ENCODE measurements at regions not wholly inside any gene's neighbourhood (a gene's known extent, or its start where the extent isn't known, plus 50 kb on each side); places are given as distances from the start of the nearest gene placed in this dataset.
A peak's percentile ranks its signal among the peaks of the same experiment; 100 is the strongest.

DNA sequence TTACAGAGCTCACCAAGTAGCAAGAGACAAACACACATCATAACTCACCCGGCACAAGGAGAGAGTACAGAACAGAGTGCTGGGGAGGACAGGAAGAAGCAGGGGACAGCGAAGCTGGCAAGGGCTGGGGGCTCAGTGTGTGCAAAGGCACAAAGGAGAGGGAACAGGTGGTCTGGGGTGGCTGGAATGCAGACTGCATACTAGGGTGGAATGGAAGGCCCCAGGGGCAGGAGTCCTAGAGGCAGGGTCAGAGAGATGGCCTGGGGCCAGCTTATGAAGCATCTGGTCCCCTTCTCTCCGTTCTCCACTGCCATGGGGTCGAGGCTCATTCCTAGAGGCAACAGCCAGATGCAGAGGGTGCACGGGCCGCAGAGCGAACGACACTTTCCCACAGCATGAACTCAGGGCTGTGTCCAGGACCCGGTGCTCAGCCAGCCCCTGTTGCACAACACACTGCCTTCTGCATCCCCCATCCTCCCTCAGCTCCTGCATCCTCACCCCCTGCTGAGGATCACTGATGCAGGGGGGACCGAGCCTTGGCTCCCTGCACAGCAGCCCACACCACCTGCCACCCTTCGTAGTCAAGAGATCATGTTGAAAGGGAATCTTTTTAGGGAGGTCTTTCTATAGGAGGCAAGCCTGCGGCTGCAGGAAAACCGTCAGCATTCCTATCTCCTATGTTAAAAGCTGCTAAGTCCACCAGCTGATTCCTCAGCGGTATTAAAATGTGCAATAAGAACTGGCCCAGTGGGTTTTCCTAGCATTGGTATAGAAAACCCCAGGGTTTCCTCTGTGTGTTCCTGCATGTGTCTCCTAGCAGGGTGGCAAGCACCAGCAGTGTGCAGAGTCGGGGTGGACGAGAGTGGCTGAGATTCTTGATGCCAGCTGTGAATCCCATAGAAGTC, 293.5 kb downstream of the UACA start:
- DNase-seq, result no peak

DNA sequence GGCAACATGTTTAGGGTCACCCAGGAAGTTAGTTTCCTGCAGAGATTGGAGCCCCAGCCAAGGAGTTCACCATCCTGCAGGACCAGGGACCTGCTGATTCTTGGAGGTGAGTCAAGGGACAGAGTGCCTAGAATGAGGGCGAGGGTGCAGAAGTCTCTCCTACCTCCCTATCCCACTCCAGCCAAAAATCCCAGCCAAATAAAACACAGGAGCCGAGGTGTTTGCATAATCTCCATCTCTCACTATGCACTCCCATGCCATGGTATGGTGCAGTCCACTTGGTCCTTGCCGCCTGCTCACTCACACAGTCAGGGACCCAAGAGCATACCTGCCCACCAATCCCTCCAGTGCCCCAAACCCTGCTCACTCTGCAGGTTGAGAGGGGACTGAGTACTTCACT, 294.2 kb downstream of the UACA start:
- no peak for DNase-seq

DNA sequence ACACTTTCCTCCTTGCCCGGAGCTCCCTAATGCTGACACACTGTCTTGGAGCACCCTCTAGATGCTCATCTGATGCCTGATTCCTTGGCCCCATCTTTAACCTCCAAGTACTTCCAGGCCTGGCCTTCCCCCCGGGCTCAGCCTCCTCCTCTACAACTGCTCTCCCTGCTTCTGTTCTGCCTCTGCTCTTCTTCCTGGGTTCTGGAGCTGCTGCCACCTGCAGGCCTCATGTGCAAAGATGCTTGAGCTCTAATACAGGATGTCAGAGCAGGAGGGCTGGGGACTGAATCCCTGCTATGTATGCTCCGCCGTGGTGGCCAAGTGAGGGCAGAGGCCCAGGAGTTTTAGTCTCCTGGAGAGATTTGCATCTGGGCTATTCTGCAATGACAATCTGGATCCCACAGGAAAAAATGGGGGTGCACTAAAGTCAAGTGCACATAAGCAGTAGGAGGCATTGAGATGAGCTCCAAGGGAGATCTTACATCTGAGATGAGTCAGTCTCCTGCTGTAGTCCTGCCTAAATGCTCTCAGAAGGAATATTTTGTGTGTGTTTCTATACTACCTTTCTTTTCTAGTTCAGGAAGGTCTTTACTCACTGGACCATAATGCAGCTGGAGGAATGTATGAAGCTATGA, 296.3 kb downstream of the UACA start:
- DNase-seq, result peak; percentile 65

DNA sequence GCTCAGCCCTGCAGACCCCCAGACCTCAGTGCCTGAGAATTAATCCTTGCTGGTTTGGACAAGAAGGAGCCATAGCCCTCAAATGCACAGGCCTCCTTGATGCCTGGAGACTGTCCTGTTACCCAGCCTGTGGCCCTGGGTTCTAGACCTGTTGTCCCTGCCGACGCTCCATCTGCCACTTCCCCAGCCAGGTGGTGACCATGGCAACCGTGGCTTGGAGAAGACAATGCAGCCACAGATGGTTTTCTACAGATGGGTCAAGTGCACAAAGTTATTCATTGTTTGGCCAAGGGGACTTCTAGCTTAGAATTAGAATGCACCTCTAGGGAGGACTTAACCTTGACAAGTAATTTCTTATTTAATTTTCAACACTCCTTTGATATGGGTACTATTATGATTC, 297.1 kb downstream of the UACA start:
- DNase-seq, result no peak

DNA sequence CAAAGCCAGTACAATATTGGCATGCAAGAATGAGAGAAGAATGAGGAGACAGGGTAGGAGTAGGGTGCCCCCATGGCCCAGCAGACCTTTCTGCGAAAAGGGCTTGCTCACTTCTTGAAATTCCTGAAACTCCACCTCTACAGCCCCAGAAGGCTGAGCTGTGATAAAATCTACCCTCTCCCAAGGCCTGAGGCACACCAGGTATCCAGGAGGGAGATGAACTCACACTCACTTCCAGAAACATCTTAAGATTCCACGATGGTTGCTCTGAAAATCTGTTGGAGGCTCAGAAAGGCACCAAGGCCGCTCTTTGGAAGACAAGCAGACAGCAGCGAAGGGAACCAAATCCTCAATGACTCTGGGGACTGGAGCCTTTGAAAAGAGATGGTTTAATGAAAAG, 297.5 kb downstream of the UACA start:
- DNase-seq, result no peak

DNA sequence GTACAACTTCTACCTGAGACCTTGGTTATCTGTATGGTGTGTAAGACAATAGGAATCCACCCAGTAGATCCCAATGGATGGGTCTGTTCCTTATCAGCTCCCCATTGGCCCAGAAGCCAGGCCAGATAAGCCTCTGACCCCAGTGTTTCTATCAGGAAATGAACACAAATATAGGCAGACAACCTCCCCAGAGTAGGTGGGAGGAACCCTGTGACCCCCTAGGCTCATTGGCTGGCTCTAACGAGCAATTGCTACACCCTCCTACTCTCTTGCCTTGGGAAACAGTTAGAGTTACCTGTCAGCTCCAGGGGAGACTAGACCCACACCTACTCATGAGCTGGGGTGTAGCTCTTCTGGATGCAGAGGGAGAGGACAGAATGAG, 299.9 kb downstream of the UACA start:
- no peak for DNase-seq

DNA sequence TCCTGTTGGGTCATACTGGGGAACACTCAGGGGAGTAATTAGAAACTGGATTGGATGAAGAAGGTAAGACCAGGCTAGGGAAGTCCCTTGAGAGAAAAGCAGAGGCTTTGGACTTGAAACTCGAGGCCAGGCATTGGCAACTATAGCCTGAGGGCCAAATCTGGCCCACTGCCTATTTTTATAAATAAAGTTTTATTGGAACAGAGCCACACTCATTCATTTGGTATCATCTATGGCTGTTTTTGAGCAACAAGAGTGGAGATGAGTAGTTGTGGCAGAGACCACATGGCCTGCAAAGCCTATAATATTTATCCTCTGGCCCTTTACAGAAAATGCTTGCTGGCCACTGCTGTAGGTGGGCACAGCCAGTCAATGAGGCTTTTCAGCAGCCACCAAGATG, 301.4 kb downstream of the UACA start:
- no peak for DNase-seq

DNA sequence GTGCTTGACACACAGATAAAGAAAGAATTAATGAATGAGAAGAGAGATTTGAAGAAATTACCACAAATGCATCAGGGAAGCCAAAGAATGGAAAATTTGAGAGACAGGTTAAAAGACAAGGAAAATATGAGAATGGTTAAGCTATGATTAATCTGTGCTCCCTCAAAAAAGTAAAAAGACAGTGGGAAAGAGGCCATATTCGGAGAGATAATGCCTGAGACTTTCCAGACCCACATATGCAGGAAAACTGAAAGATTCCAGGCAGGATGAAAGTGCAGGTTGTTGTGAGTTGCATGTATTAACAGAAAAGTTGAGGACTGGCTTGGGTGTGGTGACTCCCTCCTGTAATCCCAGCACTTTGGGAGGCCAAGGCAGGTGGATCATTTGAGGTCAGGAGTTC, 302.3 kb downstream of the UACA start:
- DNase-seq, result no peak

DNA sequence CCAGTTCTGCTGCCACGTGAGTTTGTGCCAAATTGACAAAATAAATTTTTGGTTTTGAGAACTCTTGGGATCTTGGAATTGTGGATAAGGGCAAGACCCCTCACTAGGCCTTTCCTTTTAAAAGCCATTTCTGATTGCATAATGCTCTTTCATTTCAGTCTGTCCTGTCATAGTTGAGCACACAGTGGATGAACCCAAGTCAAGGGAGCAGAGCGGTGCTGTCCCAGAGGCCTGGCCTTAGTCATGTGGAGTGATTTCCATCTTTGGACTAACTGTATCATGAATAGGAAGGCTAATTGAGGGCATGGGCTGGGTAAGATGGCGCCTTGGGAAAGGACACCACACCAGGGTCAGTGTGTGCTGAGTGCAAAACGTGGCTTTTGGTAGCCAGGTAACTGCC, 304.0 kb downstream of the UACA start:
- DNase-seq, result no peak

DNA sequence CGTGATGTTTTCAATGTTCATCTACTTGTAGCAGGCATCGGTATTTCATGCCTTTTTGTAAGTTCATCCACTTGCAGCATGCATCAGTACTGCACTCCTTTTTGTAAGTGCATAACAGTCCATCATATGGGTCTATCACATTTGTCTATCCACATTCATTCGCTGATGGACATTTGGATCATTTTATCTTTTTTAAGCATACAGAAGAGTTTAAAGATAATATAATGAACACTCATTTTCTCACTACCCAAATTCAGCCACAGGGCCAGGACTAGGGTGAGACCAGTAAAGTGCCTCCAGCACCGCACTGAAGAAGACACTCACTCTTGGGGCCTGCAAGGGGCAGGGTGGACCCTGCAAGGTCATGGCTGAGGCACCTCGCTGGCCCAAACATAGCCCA, 309.6 kb downstream of the UACA start:
- DNase-seq, result no peak

DNA sequence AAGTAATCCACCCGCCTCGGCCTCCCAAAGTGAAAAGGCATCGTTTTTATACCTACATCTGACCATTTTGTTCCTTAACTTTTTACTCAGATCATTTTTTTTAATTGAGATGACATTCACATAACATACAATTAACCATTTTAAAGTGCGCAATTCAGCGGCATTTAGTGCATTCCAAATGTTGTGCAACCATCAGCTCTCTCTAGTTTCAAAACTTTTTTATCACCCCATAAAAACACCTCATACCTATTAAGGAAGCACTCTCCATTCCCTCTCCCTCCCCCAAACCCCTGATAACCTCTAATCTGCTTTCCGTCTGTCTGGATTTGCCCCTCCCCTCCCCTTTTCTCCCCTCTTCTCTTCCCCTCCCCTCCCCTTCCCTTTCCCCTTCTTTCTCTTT, 310.1 kb downstream of the UACA start:
- DNase-seq, result no peak

DNA sequence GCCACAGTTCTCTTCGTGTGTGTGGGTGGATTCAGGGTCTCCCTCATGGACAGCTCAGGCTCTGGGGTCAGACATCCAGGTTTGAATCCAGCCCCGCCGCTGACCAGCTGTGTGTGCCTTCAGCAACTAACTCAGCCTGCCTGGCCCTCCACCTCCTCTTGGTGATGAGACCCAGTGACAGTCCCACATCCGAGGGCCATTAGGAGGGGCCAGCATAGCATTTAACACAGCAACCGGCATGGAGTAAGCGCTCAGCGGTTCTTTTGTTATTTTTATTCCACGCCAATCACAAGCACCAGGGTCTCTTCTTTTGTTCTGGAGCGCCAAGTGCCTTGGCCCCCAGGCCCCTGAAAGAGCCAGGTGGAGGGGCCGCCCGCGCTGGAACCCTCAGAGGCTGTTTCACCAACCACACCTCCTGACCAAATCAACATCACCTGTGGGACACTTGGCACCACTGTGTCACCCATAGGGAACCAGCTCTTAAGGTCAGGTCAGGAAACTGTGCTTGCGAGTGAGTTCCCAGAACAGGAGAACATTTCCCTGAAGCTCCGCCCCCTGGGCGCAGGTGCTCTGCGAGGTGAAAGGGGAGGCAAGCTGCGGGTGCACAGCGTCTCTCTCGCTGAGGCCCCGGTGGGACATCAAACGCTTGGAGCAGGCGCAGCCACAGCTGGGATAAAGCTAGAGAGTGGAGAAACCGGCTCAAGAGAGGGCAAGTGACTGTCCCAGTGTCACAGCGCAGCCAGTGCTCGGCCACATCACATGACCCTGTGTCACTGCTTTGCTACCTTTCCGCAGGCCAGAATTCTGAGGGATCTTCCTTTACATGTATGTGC, 311.3 kb downstream of the UACA start:
- DNase-seq, result no peak

DNA sequence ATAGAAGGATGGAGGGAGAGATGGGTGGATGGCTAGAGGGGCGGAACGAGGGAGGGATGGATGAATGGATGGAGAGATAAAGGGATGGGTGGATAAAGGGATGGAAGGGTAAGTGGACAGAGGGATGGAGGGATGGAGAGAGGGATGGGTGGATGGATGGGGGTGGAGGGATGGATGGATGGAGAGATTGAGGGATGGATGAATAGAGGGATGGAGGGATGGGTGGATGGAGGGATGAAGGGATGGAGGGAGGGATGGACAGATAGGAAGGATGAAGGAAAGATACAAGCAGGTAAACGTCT, 313.3 kb downstream of the UACA start:
- DNase-seq, result no peak

DNA sequence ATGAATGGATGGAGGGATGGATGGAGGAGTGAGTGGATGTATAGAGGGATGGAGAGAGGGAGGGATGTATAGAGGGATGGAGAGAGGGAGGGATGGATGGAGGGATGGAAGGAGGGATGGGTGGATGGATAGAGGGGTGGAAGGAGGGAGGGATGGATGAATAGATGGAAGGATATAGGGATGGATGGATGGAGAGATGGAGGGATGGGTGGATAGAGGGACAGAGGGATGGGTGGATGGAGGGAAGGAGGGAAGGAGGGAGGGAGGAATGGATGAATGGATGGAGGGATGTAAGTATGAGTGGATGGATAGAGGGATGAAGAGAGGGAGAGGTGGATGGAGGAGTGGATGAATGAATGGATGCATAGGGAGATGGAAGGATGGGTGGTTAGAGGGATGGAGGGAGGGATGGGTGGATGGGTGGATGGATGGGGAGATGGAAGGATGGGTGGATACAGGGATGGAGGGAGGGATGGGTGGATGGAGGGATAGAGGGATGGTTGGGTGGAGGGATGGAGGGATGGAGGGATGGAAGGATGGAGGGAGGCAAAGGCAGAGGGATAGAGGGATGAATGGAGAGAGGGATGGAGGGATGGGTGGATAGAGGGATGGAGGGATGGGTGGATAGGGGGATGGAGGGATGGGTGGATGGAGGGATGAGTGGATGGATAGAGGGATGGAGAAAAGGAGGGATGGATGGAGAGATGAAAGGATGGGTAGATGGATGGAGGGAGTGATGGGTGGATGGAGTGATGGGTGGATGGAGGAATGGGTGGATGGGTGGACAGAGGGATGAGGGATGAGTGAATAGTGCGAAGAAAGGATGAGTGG, 313.8 kb downstream of the UACA start:
- DNase-seq, result no peak

DNA sequence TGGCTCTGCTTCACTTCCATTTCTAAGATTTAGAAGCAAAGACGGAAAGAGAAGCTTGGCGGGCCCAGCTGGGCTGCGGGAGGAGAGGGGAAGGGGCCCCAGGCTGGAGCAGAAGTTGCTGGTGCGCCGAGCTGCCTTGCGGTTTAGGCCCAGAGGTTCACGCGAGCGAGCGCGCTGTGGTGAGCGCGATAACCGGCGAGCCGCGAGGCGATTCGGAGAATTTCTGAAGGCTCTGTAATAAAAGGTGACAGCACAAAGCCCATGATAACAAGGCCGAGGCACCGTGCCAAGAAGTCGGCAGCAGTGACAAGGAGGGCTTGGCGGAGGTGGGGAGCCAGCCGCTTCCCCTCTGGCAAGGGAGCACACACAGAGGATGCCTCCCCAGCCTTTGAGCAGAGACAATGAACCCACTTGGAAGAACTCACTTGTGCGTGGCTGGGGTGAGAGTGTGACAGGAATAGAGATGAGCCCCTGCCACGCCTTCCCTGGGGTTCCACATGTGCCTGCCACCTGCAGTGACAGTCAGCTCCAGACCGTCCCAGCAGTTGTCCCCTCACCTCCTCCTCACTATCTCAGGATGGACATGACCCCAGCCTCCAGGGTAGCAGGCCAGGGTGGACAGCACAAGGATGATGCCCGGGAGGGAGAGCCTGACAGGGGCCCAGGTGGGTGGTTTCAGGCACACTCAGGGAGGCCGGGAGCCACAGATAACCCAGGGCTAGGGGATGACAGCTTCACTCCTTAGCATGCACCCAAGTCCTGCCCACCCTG, 315.2 kb downstream of the UACA start:
- no peak for DNase-seq

DNA sequence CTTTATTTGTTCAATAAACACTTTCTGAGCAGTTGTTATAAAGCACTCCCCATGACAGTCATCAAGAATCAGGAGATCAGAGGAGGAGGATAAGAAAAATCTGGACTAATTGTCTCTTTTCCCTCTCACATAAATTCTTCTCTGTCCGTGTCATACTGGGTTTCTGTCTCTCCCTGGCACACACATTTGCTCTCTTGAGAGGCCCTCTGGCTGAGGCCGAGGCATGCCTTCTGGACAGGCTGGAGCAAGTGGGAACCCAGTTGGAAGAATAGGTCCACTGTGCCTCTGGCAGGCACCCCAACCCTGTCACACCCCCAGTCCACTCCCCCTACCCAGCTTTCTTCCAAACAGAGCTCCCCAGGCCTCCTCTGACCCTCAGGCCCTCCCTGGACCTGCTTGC, 315.8 kb downstream of the UACA start:
- DNase-seq, result no peak

DNA sequence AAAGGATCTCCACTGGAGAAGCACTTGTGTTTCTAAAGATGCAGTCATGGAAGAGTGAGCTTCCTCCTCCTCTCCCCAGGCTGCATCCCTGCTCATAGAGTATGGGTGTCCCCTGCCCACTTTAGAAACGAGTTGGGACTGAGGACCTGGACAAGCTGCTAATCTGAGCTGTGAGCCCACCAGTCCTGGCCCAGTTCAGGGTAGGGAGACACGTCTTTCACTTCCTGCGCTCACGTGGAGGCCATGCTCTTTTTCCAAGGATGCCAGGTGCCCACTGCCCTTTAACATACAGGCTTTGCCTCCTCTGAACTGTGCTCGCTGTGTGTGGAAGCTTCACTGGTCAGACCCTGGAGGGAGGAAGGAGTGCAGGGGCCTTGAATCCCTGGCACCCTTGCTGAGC, 316.3 kb downstream of the UACA start:
- no peak for DNase-seq

DNA sequence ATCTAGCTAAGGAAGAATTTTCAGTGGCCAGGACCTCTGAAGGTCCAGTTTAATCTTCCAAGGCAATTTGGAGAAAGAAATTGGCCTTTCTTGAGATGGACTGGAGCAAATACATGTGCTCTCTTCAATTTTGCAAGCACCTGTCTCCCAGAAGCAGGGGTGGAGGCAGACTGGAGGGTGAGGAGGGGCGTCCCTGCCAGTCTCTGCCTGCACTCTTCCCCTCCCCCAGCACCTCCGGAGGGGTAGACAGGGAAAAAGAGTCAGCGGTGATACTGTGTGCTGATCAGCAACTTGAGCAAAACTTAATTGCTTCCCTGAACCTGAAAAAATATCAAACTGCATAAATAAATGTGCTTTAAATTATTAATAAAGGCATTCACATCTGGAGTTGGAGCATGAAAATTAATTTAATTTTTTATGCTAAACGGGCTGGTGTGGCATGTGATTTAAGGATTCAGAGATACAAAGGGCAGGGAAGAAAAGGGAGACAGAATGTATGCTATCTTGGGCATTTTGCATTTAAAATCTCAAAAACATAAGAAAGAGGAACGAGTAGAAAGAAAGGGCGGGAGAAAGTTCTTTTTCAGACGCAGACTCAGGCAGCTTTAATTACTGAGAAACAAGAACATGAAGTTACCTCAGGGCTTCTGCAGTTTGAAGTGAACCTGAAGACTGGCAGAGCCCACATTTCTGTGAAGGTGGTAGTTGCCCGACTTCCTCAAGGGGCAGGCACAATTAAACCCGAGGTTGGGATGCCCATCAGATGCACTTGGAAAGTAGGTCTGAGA, 319.7 kb downstream of the UACA start:
- DNase-seq, result no peak

DNA sequence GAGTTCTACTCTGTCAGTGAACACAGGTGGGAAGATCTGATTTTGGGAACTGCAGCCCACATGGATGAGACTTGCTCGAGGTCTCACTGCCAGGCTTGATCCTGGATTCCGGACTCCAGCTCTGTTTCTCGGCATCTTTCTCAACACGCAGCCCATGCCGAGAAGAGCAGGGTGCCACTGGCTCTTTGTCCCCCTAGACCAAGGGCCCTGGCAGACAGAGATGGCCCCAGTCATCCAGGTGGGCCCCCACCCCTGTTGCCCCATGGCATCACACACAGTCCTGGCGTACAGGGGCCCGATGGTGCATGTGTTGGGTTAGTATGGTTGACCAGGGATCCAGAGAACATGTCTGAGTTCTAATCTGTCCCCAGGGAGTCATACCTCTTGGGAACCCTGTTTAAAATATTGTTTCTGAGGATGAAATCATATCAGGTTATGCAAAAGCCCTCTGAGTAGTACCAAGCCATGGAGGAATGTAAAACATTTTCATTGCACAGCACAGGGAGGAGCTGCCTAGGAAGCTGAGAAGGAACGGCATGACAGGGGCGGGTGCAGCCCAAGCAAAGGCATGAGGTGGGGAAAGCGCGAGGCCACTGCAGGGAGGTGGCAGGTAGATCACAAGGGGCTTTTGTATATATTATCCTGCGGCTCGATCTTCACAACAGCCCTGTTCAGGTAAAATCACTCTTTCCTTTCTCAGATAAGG, 320.6 kb downstream of the UACA start:
- DNase-seq, result no peak

DNA sequence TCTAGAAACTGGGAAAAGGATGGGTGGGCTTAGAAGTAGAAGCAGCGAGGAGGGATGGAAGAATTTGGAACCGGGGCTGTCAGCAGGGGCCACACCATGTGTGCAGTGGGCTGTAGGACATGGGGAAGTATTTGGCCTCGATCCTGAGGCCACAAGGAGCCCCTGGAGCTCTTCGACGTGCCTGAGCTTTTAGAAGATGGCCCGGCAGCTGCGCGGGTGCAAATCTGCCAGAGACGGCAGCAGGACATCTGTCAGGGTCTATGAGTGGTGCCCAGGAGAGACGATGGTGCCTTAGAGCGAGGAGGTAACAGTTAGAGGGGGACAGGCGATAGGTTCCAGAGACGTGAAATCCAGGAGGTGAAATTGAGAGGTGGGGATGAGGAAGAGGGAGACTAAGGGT, 321.1 kb downstream of the UACA start:
- no peak for DNase-seq

All from fibroblast of skin of scalp (primary cell).